RWPE1 (cell line): ENCODE measurements at regions not wholly inside any gene's neighbourhood (a gene's known extent, or its start where the extent isn't known, plus 50 kb on each side); places are given as distances from the start of the nearest gene placed in this dataset.

Source experiments
- CTCF ChIA-PET: fragments of 350-600 bp; sonication (Branson Sonifier 250); formaldehyde crosslinking; extraction: SDS; loops from one replicate; lab custom pipeline; 2021; lab: Yijun Ruan, JAX
- POLR2A ChIA-PET: fragments of 400-600 bp; formaldehyde crosslinking; extraction: SDS; loops from one replicate; lab custom pipeline; 2020; ENCODE audit warnings: antibody characterized with exemption; ENCODE audit not compliant: low non-redundant PET; lab: Yijun Ruan, JAX
- DNase-seq: peaks from one replicate; pipeline ENCODE4 v3.0.0; 2012; ENCODE audit warnings: low spot score
- H3K27ac ChIP-seq: fragments of 450-650 bp; 2 replicates; pipeline ENCODE4 v1.5.1; 2017
- TF ChIP-seq, protein P1 (sequence below): fragments of 450-650 bp; conservative IDR thresholded peaks from 2 replicates; pipeline ENCODE4 v1.5.1; 2017; ENCODE audit warnings: low read depth, mild to moderate bottlenecking

DNA sequence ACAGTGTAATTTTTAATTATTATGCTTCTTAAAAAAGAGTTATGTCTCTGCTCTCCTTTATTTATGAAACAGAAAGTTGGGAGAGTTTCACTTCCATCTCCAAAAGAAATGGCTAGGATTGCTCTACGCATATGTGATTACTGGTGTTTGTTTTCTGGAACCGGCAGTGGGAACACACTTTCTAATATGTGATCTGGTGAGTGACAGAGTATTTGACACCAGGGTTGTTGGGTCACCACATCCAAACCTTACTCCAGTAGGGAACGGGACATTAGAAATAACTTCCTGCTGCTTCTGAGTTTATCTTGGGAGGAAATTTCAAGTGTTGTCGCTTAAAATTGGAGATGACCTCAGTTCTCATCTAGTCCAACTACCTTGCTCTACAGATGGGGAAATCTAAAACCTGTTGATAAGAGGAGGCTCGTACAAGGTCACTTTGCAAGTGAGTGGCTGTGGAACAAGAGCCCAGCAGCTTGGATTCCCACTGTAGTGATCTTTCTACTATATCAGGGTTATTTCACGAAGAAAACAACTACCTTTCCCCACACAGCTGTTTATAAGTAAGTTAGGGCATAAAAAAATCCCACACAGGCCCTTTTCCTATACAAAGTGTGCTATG lies 108.5 kb downstream of the TTC32 start:
- ChIA-PET POLR2A (no interaction called here), CTCF (interaction anchor here (1.0 kb wide), 1 partner anchor 70 kb away, joined by 3 read pairs; no protein-coding TSS in a partner anchor)
- H3K27ac ChIP-seq: no peak overlapping the region
- no peak for DNase-seq
- TF ChIP-seq, protein P1, sequence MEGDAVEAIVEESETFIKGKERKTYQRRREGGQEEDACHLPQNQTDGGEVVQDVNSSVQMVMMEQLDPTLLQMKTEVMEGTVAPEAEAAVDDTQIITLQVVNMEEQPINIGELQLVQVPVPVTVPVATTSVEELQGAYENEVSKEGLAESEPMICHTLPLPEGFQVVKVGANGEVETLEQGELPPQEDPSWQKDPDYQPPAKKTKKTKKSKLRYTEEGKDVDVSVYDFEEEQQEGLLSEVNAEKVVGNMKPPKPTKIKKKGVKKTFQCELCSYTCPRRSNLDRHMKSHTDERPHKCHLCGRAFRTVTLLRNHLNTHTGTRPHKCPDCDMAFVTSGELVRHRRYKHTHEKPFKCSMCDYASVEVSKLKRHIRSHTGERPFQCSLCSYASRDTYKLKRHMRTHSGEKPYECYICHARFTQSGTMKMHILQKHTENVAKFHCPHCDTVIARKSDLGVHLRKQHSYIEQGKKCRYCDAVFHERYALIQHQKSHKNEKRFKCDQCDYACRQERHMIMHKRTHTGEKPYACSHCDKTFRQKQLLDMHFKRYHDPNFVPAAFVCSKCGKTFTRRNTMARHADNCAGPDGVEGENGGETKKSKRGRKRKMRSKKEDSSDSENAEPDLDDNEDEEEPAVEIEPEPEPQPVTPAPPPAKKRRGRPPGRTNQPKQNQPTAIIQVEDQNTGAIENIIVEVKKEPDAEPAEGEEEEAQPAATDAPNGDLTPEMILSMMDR: no peak

DNA sequence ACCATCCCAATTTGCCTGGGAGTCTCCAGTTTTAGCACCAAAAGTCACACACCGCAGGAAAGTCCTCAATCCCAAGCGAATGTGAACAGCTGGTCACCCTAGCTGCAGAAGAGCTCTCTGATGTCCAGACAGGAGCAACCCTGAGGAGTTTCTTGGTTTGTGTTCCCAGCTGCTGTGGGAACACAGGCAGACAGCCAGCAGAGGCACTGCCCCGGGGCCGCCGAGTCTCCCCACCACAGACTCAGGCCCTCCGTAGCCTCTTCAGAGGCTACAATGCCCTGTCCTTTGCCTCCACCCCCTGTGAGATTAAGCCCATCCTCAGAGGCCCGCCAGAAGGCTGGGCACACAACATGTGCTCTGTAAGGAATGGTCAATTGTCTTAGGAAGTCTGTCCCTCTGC lies 111.5 kb downstream of the TTC32 start:
- no peak overlapping the region for H3K27ac ChIP-seq

DNA sequence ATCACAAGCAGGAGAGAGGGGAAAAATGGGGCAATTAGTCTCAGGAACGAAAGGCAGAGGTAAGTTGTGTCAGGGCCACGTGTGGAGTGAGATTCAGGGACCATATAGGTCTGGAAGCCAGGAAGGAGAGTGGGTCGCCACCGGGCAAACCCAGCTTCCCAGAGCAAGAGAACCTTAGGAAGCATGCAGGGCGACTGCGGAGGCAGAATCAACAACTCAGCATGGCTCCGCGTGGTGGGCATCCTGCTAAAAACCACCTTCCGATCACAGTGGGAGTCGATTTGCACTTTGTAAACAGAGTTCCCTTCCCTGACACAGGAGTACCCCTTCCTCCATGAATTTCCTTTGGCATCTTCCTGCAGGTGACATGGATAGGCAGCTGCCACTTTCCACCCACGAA lies 114.6 kb downstream of the TTC32 start:
- H3K27ac ChIP-seq: peak overlapping the region; percentile 88
- TF ChIP-seq, protein P1: no peak
- no peak for DNase-seq
- POLR2A ChIA-PET: no interaction called here
- CTCF ChIA-PET: no interaction called here

More for the DNA sequence above, 111.5 kb downstream of the TTC32 start:
- TF ChIP-seq, protein P1: no peak
- ChIA-PET CTCF (no interaction called here), POLR2A (no interaction called here)
- no peak for DNase-seq

DNA sequence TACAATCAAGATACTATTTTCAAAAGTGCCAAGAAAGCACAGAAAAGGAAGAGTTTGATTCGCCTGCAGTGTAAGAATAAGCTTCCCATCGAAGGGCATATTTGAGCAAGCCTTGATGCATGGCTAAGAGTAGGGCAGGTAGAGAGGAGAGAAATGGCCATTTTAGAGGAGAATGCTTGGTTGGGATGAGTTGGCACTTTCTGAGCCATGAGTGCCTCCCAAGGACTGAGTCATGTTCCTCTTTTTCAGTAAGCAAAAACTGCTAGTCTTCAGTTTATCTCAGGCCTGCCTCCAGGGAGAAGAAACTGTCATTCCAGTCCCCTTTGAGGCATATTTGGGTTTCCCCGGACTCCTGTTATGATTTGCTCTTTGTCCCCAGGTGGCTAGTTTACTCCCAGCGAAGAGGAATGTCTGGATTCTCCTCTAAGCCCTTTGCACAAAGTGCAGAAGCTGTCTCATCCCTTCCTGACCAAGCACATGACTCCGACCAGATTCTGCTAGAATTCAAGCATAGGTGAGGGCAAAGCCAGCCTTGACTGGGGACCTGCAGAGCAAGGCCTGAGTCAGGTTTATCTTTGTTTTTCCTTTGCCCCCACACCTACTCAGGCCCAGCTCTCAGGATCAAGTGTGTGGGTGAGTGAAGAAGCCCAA lies 115.2 kb downstream of the TTC32 start:
- H3K27ac ChIP-seq: peak overlapping the region; percentile 88
- ChIA-PET POLR2A (no interaction called here), CTCF (interaction anchor here (0.6 kb wide), 1 partner anchor 798 kb away, joined by 3 read pairs; no protein-coding TSS in a partner anchor)
- peak; percentile 41 for DNase-seq
- TF ChIP-seq, protein P1: no peak

DNA sequence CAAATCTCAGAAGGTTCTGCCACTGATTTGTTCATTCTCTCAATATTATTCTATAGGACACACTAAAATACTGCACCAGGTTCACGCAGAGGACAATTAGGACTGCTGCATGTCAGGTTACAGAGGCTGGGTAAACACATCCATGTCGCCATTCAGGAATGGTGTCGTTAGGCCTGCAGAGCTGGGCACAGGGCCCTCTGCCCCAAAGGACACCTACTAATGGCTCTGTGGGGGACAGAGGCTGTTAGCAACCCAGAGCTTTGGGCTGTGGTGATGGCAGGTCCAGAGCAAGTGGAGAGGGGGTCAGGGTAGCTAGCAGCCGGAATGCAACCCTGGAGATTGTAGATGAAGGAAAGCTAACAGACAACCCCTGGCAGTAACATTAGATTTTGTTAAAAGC lies 115.9 kb downstream of the TTC32 start:
- DNase-seq: no peak
- ChIA-PET CTCF (interaction anchor here (0.6 kb wide), 1 partner anchor 797 kb away, joined by 3 read pairs; no protein-coding TSS in a partner anchor), POLR2A (no interaction called here)
- TF ChIP-seq, protein P1: no peak
- H3K27ac ChIP-seq: peak overlapping the region; percentile 88

DNA sequence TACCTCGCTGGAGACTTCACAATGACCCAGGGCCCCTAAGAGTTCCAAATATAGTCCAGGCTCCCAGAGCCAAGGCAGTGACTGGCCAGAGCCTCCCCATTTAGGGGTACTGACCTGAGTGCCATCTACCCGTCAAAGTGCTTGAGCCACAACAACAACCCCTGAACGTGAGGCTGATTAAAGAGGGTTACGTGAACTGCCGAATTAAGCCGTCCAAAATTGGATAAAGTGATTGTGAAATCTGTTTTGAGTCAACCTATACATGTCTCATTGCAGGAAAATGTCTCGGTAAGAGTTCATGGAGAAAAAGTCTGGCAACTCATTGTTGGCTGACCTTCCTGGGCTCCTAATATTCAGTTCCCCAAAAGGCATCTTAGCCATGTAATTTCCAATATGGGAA lies 116.3 kb downstream of the TTC32 start:
- ChIA-PET CTCF (no interaction called here), POLR2A (no interaction called here)
- peak; percentile 59 for DNase-seq
- H3K27ac ChIP-seq: peak overlapping the region; percentile 88
- TF ChIP-seq, protein P1: no peak
